ENCODE measurements at regions not wholly inside any gene's neighbourhood (a gene's known extent, or its start where the extent isn't known, plus 50 kb on each side); places are given as distances from the start of the nearest gene placed in this dataset.
"Not testable (repeated sequence)": the region's sequence is repeated elsewhere in the genome, so short reads cannot be mapped to it uniquely, and the experiment has no call there.

DNA sequence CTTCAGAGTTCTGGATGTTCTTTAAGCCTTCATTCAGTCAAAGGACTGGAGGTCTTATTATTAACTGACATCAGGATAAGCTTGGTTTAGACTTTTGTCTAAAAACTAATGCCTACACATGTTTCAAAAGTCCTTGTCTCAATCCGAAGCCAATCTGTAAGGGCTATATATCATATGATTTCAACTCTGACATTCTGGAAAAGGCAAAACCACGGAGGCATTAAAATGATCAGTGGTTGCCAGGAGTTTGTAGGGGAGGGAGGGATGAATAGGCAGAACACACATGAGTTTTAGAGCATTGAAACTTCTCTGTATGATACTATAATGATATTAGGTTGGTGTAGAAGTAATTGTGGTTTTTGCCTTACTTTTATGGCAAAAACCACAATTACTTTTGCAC lies 1285.8 kb upstream of the CITED2 start:
- no peak for DNase-seq (ENCODE audit: low read depth)
- no peak overlapping the region for H3K4me3 ChIP-seq (ENCODE audit: low read depth, low read length)
- no peak for TF ChIP-seq CTCF (IDR thresholded peaks at IDR 0.05; ENCODE audit: insufficient read depth, low read depth, low read length, missing control alignments)

- no peak for DNase-seq (ENCODE audit: low read depth)
- no peak overlapping the region for H3K4me3 ChIP-seq (ENCODE audit: low read depth, low read length)
- TF ChIP-seq CTCF (IDR thresholded peaks at IDR 0.05; ENCODE audit: insufficient read depth, low read depth, low read length, missing control alignments) = no peak
These were observed 1279.5 kb upstream of the CITED2 start for GRCh38 chr6:140653972-140654371.

- no peak for DNase-seq (ENCODE audit: low read depth)
- no peak overlapping the region for H3K4me3 ChIP-seq (ENCODE audit: low read depth, low read length)
- TF ChIP-seq CTCF (IDR thresholded peaks at IDR 0.05; ENCODE audit: insufficient read depth, low read depth, low read length, missing control alignments) = no peak
These were observed 1279.1 kb upstream of the CITED2 start for GRCh38 chr6:140653506-140653905.

DNA sequence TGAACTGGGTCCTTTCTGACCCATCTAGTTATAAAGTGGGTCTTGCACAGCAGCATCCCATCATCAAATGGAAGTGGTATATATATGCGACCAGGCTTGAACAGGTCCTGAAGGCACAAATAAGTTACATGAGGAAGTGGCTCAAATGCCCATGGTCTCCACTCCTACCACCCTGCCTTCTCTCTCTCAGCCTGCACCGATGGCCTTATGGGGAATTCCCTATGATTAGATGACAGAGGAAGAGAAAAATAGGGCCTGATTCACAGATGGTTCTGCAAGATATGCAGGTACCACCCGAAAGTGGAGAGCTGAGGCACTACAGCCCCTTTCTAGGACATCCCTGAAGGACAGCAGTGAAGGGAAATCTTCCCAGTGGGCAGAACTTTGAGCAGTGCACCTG lies 1275.1 kb upstream of the CITED2 start:
- DNase-seq (ENCODE audit: low read depth); H3K4me3 ChIP-seq (ENCODE audit: low read depth, low read length): not testable (repeated sequence)

DNA sequence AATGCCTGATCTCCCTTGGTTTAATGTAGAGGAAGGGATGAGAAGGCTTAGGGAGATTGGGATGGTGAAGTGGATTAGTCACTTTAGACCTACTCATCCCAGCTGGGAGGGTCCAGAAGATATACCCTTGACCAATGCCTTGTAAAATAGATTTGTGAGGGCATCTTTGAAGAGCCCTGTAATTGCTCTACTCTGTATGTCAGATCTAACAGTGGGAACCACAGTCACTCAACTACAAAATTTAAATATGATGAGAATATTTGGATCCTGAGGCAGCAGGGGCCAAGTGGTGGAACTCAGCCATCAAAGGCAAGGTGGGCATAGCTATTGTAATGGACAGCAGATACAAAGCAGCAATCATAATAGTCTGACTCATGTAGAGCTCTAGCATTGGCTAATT lies 1272.9 kb upstream of the CITED2 start:
- not testable (repeated sequence) for DNase-seq (ENCODE audit: low read depth); H3K4me3 ChIP-seq (ENCODE audit: low read depth, low read length)

DNA sequence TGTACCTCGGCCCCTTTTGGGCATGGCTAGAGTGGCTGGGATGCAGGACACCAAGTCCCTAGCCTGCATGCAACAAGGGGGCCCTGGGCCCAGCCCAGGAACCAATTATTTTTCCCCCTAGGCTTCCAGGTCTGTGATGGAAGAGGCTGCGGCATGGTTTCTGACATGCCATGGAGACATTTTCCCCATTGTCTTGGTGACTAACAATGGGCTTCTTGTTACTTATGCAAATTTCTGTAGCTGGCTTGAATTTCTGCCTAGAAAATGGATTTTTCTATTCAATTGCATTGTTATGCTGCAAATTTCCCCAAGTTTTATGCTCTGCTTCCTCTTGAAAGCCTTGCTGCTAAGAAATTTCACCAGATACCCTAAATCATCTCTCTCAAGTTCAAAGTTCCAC lies 1269.6 kb upstream of the CITED2 start:
- no peak for TF ChIP-seq CTCF (IDR thresholded peaks at IDR 0.05; ENCODE audit: insufficient read depth, low read depth, low read length, missing control alignments)
- H3K4me3 ChIP-seq (ENCODE audit: low read depth, low read length) = no peak overlapping the region
- no peak for DNase-seq (ENCODE audit: low read depth)

GRCh38 chr6:140641412-140641811 lies 1267.0 kb upstream of the CITED2 start:
- no peak overlapping the region for H3K4me3 ChIP-seq (ENCODE audit: low read depth, low read length)
- no peak for TF ChIP-seq CTCF (IDR thresholded peaks at IDR 0.05; ENCODE audit: insufficient read depth, low read depth, low read length, missing control alignments)
- DNase-seq (ENCODE audit: low read depth) = peak; percentile 9

- TF ChIP-seq CTCF (IDR thresholded peaks at IDR 0.05; ENCODE audit: insufficient read depth, low read depth, low read length, missing control alignments) = no peak
- DNase-seq (ENCODE audit: low read depth) = no peak
- H3K4me3 ChIP-seq (ENCODE audit: low read depth, low read length) = no peak overlapping the region
These were observed 1262.5 kb upstream of the CITED2 start for GRCh38 chr6:140636908-140637402.

All from GM12865 (cell line).